ENCODE measurements at regions not wholly inside any gene's neighbourhood (a gene's known extent, or its start where the extent isn't known, plus 50 kb on each side); places are given as distances from the start of the nearest gene placed in this dataset.

- Histone ChIP-seq H3K36me3 (ENCODE audit: control insufficient read depth in 4 of 4, insufficient read depth in 3 of 4, low read depth in 1 of 4, low read length in 3 of 4) (peaks cover 0 to 6% (median 4%) of the 10 kb centered on the region in 4 donors), H3K4me1 (ENCODE audit: control insufficient read depth in 4 of 4, insufficient read depth in 4 of 4, low read length in 3 of 4) (peaks cover 0 to 9% (median 2%) of the 10 kb centered on the region in 4 donors), H3K27me3 (ENCODE audit: control insufficient read depth in 4 of 4, insufficient read depth in 4 of 4, low read length in 3 of 4) (no peaks in the 10 kb centered on the region), H3K4me3 (ENCODE audit: low read depth in 1 of 3, low read length in 3 of 3) (no peak overlapping the region), H3K9me3 (ENCODE audit: control insufficient read depth in 4 of 4, low read length in 3 of 4) (no peaks in the 10 kb centered on the region), H3K9ac (ENCODE audit: low read depth in 1 of 2, low read length in 2 of 2) (no peak overlapping the region), H3K27ac (ENCODE audit: low read depth in 1 of 2, low read length in 2 of 2) (no peak overlapping the region)
- 89% methylated on average over 11 of the region's 11 CpGs for WGBS
- no peak for DNase-seq (ENCODE audit: low spot score)
- TF ChIP-seq SP1 (IDR thresholded peaks at IDR 0.05): no peak
- no peak for TF ChIP-seq HNF4G (IDR thresholded peaks at IDR 0.05)
- TF ChIP-seq REST (IDR thresholded peaks at IDR 0.05): no peak
- no peak for TF ChIP-seq CTCF (IDR thresholded peaks at IDR 0.05; ENCODE audit: low read depth, low read length, missing input control)
These were observed 118.5 kb downstream of the PHETA1 start for GRCh38 chr12:111250251-111250881.

- no peak overlapping the region for H3K9ac ChIP-seq (ENCODE audit: low read depth in 1 of 2, low read length in 2 of 2)
- no peak for DNase-seq (ENCODE audit: low spot score)
- WGBS: 92% methylated on average over 6 of the region's 6 CpGs
- H3K4me1 ChIP-seq (ENCODE audit: control insufficient read depth in 4 of 4, insufficient read depth in 4 of 4, low read length in 3 of 4): peaks cover 0 to 9% (median 2%) of the 10 kb centered on the region in 4 donors
- H3K27ac ChIP-seq (ENCODE audit: low read depth in 1 of 2, low read length in 2 of 2): no peak overlapping the region
- TF ChIP-seq FOXA2 (IDR thresholded peaks at IDR 0.05) (no peak), YY1 (IDR thresholded peaks at IDR 0.05) (no peak), GABPA (IDR thresholded peaks at IDR 0.05 in 1 of 2, conservative IDR thresholded peaks at IDR 0.05 in 1 of 2) (no peak), FOXA1 (IDR thresholded peaks at IDR 0.05) (no peak), ATF3 (IDR thresholded peaks at IDR 0.05) (no peak)
- no peak overlapping the region for H3K4me3 ChIP-seq (ENCODE audit: low read depth in 1 of 3, low read length in 3 of 3)
- no peaks in the 10 kb centered on the region for H3K9me3 ChIP-seq (ENCODE audit: control insufficient read depth in 4 of 4, low read length in 3 of 4)
- H3K27me3 ChIP-seq (ENCODE audit: control insufficient read depth in 4 of 4, insufficient read depth in 4 of 4, low read length in 3 of 4): no peaks in the 10 kb centered on the region
- H3K36me3 ChIP-seq (ENCODE audit: control insufficient read depth in 4 of 4, insufficient read depth in 3 of 4, low read depth in 1 of 4, low read length in 3 of 4): peaks cover 0 to 6% (median 4%) of the 10 kb centered on the region in 4 donors
These were observed 119.1 kb downstream of the PHETA1 start for GRCh38 chr12:111249757-111250156.

- Histone ChIP-seq H3K9me3 (ENCODE audit: control insufficient read depth in 4 of 4, low read length in 3 of 4) (no peaks in the 10 kb centered on the region), H3K27me3 (ENCODE audit: control insufficient read depth in 4 of 4, insufficient read depth in 4 of 4, low read length in 3 of 4) (no peaks in the 10 kb centered on the region), H3K27ac (ENCODE audit: low read depth in 1 of 2, low read length in 2 of 2) (no peak overlapping the region), H3K9ac (ENCODE audit: low read depth in 1 of 2, low read length in 2 of 2) (no peak overlapping the region), H3K36me3 (ENCODE audit: control insufficient read depth in 4 of 4, insufficient read depth in 3 of 4, low read depth in 1 of 4, low read length in 3 of 4) (peaks cover 0 to 6% (median 2%) of the 10 kb centered on the region in 4 donors), H3K4me1 (ENCODE audit: control insufficient read depth in 4 of 4, insufficient read depth in 4 of 4, low read length in 3 of 4) (peaks cover 0 to 9% (median 2%) of the 10 kb centered on the region in 4 donors), H3K4me3 (ENCODE audit: low read depth in 1 of 3, low read length in 3 of 3) (no peak overlapping the region)
- no peak for DNase-seq (ENCODE audit: low spot score)
- 89% methylated on average over 10 of the region's 10 CpGs for WGBS
- TF ChIP-seq FOXA2 (IDR thresholded peaks at IDR 0.05): no peak
- no peak for TF ChIP-seq EGR1 (IDR thresholded peaks at IDR 0.05; ENCODE audit: low read depth in 2 of 2)
- no peak for TF ChIP-seq CTCF (IDR thresholded peaks at IDR 0.05; ENCODE audit: low read depth, low read length, missing input control)
- no peak for TF ChIP-seq TAF1 (conservative IDR thresholded peaks at IDR 0.05)
- no peak for TF ChIP-seq HNF4A (conservative IDR thresholded peaks at IDR 0.05)
- no peak for TF ChIP-seq REST (IDR thresholded peaks at IDR 0.05)
- TF ChIP-seq MAX (IDR thresholded peaks at IDR 0.05): no peak
These were observed 119.9 kb downstream of the PHETA1 start for GRCh38 chr12:111249018-111249370.
